HEK293T (cell line): ENCODE measurements at regions not wholly inside any gene's neighbourhood (a gene's known extent, or its start where the extent isn't known, plus 50 kb on each side); places are given as distances from the start of the nearest gene placed in this dataset.

Source experiments
- BHLHE40 ChIP-seq: fragments of 450-650 bp; IDR thresholded peaks from 2 replicates; pipeline ENCODE4 v1.6.1; 2016; ENCODE audit warnings: mild to moderate bottlenecking, moderate library complexity, borderline replicate concordance
- ELF4 ChIP-seq: fragments of 450-650 bp; IDR thresholded peaks from 2 replicates; pipeline ENCODE4 v1.6.1; 2017; ENCODE audit warnings: antibody characterized with exemption
- FOXA1 ChIP-seq: fragments of 450-650 bp; IDR thresholded peaks from 2 replicates; pipeline ENCODE4 v1.6.1; 2016; ENCODE audit warnings: mild to moderate bottlenecking
- HDGF ChIP-seq: fragments of 450-650 bp; IDR thresholded peaks from 2 replicates; pipeline ENCODE4 v1.6.1; 2017; ENCODE audit warnings: antibody characterized with exemption, borderline replicate concordance
- SUZ12 ChIP-seq: fragments of 450-650 bp; IDR thresholded peaks from 2 replicates; pipeline ENCODE4 v1.6.1; 2016; ENCODE audit warnings: mild to moderate bottlenecking
- ZNF384 ChIP-seq: fragments of 450-650 bp; IDR thresholded peaks from 2 replicates; pipeline ENCODE4 v1.6.1; 2016
- TF ChIP-seq, protein P1 (sequence below): fragments of 450-650 bp; IDR thresholded peaks from 2 replicates; pipeline ENCODE4 v1.6.1; 2016

DNA sequence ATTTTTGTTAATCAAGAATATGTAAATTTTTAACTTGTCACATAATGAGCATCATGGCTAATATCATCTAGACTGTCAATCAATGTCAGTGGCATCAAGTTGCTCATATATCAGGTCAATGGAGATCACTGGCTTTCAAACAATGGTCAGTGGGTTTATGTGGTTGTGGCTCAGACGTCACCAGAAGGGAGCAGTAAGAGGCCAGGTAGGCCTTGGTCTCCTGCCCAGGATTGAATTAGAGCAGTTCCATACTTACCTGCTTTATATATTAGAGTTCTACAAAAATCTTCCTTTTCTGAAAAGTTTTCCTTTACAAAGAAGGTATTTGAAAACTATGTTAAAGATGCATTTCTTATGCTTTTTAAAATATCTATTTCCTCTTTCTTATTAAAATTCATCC is 206.3 kb upstream of the B3GALT2 start:
- no peak for TF ChIP-seq ZNF384
- no peak for TF ChIP-seq BHLHE40
- no peak for TF ChIP-seq ELF4
- no peak for TF ChIP-seq FOXA1
- no peak for TF ChIP-seq SUZ12
- TF ChIP-seq HDGF = no peak
- TF ChIP-seq, protein P1, sequence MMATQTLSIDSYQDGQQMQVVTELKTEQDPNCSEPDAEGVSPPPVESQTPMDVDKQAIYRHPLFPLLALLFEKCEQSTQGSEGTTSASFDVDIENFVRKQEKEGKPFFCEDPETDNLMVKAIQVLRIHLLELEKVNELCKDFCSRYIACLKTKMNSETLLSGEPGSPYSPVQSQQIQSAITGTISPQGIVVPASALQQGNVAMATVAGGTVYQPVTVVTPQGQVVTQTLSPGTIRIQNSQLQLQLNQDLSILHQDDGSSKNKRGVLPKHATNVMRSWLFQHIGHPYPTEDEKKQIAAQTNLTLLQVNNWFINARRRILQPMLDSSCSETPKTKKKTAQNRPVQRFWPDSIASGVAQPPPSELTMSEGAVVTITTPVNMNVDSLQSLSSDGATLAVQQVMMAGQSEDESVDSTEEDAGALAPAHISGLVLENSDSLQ = peak; percentile 51
